NT2/D1 (cell line): ENCODE measurements at regions not wholly inside any gene's neighbourhood (a gene's known extent, or its start where the extent isn't known, plus 50 kb on each side); places are given as distances from the start of the nearest gene placed in this dataset.

Source experiments
- SUZ12 ChIP-seq: IDR thresholded peaks from 2 replicates; pipeline ENCODE4 v1.6.1; 2011; ENCODE audit not compliant: insufficient read length, insufficient read depth; ENCODE audit errors: extremely low read depth
- ZNF274 ChIP-seq: IDR thresholded peaks from 2 replicates; pipeline ENCODE4 v1.6.1; 2011; ENCODE audit warnings: mild to moderate bottlenecking, low read depth, low read length

DNA sequence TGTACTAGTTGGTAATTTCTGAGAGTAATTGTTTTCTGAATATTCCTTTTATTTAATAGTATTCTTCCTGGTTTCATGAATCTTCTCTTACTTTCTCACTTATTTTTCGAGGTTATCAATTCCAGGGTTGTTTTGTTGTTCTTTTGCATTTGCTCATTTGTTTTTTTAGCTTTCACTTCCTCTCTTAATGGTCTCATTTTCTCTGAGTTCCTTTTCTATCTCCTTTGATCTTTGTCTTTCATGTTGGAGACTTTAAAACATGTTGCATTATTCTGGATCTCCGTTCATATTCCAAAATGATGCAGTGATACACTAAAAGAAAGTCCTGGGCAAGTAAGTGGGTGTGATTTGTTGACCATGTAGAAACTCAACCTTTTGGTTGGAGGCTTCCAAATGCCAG is 345.3 kb upstream of the SLC35B3 start:
- TF ChIP-seq ZNF274 (no peak), SUZ12 (no peak)
